IMR-90 (cell line): ENCODE measurements at regions not wholly inside any gene's neighbourhood (a gene's known extent, or its start where the extent isn't known, plus 50 kb on each side); places are given as distances from the start of the nearest gene placed in this dataset.

Experiments
- ATAC-seq: fragments of 200-7000 bp; cut with Tn5 transposase; 2 replicates; pipeline ENCODE4 v1.9.1; 2020; ENCODE audit warnings: low read depth, mild to moderate bottlenecking, moderate library complexity
- BruUV-seq: library from RNA; stranded (reverse); fragments of 400-500 nt; replicated peaks from 2 replicates; lab custom pipeline; 2021; lab: Mats Ljungman, UMichigan
- CTCF ChIA-PET: fragments of 300-600 bp; formaldehyde crosslinking; extraction: SDS; loops from one replicate; lab custom pipeline; 2021; ENCODE audit warnings: antibody characterized with exemption; lab: Yijun Ruan, JAX
- POLR2A ChIA-PET: fragments of 300-600 bp; sonication (Branson Sonifier 250); formaldehyde crosslinking; loops from one replicate; lab custom pipeline; 2022; ENCODE audit warnings: antibody characterized with exemption; ENCODE audit not compliant: unreplicated experiment; lab: Charles Lee
- DNase-seq: peaks from one replicate; pipeline ENCODE4 v3.0.0; 2013
- H2AFZ ChIP-seq: replicated peaks from 2 replicates; pipeline ENCODE3; 2013; ENCODE audit warnings: low read length, mild to moderate bottlenecking; ENCODE audit not compliant: poor library complexity
- H2AK5ac ChIP-seq: 2 replicates; pipeline ENCODE4 v1.6.1; 2013; ENCODE audit warnings: low read depth, low read length, inconsistent platforms
- H2AK9ac ChIP-seq: replicated peaks from 2 replicates; pipeline ENCODE3; 2013; ENCODE audit warnings: mild to moderate bottlenecking, low read depth, low read length, moderate library complexity; ENCODE audit not compliant: poor library complexity
- H2BK120ac ChIP-seq: 2 replicates; pipeline ENCODE4 v1.6.1; 2013; ENCODE audit warnings: low read depth, low read length, inconsistent platforms
- H2BK15ac ChIP-seq: 3 replicates; pipeline ENCODE4 v1.6.1; 2013; ENCODE audit warnings: low read depth, low read length, inconsistent platforms
- H2BK20ac ChIP-seq: 2 replicates; pipeline ENCODE4 v1.6.1; 2013; ENCODE audit warnings: low read depth, mild to moderate bottlenecking, inconsistent platforms, low read length, moderate library complexity
- H2BK5ac ChIP-seq: 2 replicates; pipeline ENCODE4 v1.6.1; 2013; ENCODE audit warnings: mild to moderate bottlenecking, low read depth, low read length, inconsistent platforms; ENCODE audit not compliant: poor library complexity, severe bottlenecking
- H3K14ac ChIP-seq: replicated peaks from 2 replicates; pipeline ENCODE4 v1.6.1; 2013; ENCODE audit warnings: low read depth, low read length, inconsistent platforms
- H3K18ac ChIP-seq: 2 replicates; pipeline ENCODE4 v1.6.1; 2013; ENCODE audit warnings: low read depth, low read length, control low read depth
- H3K23ac ChIP-seq: 2 replicates; pipeline ENCODE4 v1.6.1; 2013; ENCODE audit warnings: low read depth, low read length, inconsistent platforms
- H3K27ac ChIP-seq: 2 replicates; pipeline ENCODE4 v1.5.1; 2013; ENCODE audit warnings: mild to moderate bottlenecking, control low read depth, low read length; ENCODE audit not compliant: insufficient read depth
- H3K27me3 ChIP-seq: 2 replicates; pipeline ENCODE4 v1.6.1; 2013; ENCODE audit warnings: low read length; ENCODE audit not compliant: control insufficient read depth, insufficient read depth
- H3K36me3 ChIP-seq: 2 replicates; pipeline ENCODE4 v1.6.1; 2013; ENCODE audit warnings: low read length, mixed read lengths; ENCODE audit not compliant: control insufficient read depth, insufficient read depth
- H3K4ac ChIP-seq: 2 replicates; pipeline ENCODE4 v1.6.1; 2013; ENCODE audit warnings: low read depth, low read length, inconsistent platforms
- H3K4me1 ChIP-seq: 2 replicates; pipeline ENCODE4 v1.6.1; 2013; ENCODE audit warnings: low read length, mixed read lengths; ENCODE audit not compliant: control insufficient read depth, insufficient read depth
- H3K4me2 ChIP-seq: 2 replicates; pipeline ENCODE4 v1.6.1; 2013; ENCODE audit warnings: low read depth, mild to moderate bottlenecking, control low read depth, low read length, moderate library complexity
- H3K4me3 ChIP-seq: 2 replicates; pipeline ENCODE4 v1.5.1; 2013; ENCODE audit warnings: low read depth, mild to moderate bottlenecking, control low read depth, low read length, moderate library complexity; ENCODE audit not compliant: insufficient read depth
- H3K56ac ChIP-seq: 2 replicates; pipeline ENCODE4 v1.6.1; 2013; ENCODE audit warnings: low read length, inconsistent platforms; ENCODE audit not compliant: insufficient read depth; ENCODE audit errors: extremely low read depth
- H3K79me1 ChIP-seq, 2 experiments: 2 replicates each; pipeline ENCODE4 v1.6.1; 2013; ENCODE audit warnings: low read length in 2 of 2, inconsistent platforms in 1 of 2, low read depth in 1 of 2
- H3K9ac ChIP-seq: 2 replicates; pipeline ENCODE4 v1.6.1; 2013; ENCODE audit warnings: low read depth, low read length, control low read depth
- H3K9me1 ChIP-seq: 2 replicates; pipeline ENCODE4 v1.6.1; 2013; ENCODE audit warnings: low read length, inconsistent platforms; ENCODE audit not compliant: insufficient read depth
- H3K9me3 ChIP-seq: 2 replicates; pipeline ENCODE4 v1.6.1; 2013; ENCODE audit warnings: low read length; ENCODE audit not compliant: control insufficient read depth, insufficient read depth
- H4K20me1 ChIP-seq: 2 replicates; pipeline ENCODE4 v1.6.1; 2013; ENCODE audit warnings: low read length, inconsistent platforms; ENCODE audit not compliant: insufficient read depth
- H4K5ac ChIP-seq: 2 replicates; pipeline ENCODE4 v1.6.1; 2013; ENCODE audit warnings: mild to moderate bottlenecking, low read depth, low read length, control low read depth
- H4K8ac ChIP-seq, 2 experiments: 2 replicates each; pipeline ENCODE4 v1.6.1; 2013; ENCODE audit warnings: low read depth in 2 of 2, low read length in 2 of 2, control low read depth in 1 of 2, inconsistent platforms in 1 of 2
- H4K91ac ChIP-seq: 2 replicates; pipeline ENCODE4 v1.6.1; 2013; ENCODE audit warnings: low read depth, low read length, inconsistent platforms; ENCODE audit not compliant: insufficient read depth
- BHLHE40 ChIP-seq: fragments of 150-350 bp; IDR thresholded peaks from 2 replicates; pipeline ENCODE4 v1.6.1; 2016; ENCODE audit warnings: mild to moderate bottlenecking, low read depth, low read length
- CEBPB ChIP-seq: IDR thresholded peaks from 2 replicates; pipeline ENCODE4 v1.6.1; 2012; ENCODE audit warnings: low read depth, low read length, improper control_type of control experiment
- CHD1 ChIP-seq: IDR thresholded peaks from 2 replicates; pipeline ENCODE4 v1.6.1; 2012; ENCODE audit warnings: low read depth, low read length, improper control_type of control experiment
- ELK1 ChIP-seq: fragments of 150-350 bp; IDR thresholded peaks from 2 replicates; pipeline ENCODE4 v1.6.1; 2016; ENCODE audit warnings: low read depth, mild to moderate bottlenecking, low read length, moderate library complexity, borderline replicate concordance
- FOS ChIP-seq: fragments of 150-350 bp; IDR thresholded peaks from 2 replicates; pipeline ENCODE4 v1.6.1; 2016; ENCODE audit warnings: low read depth, low read length
- MAFK ChIP-seq: IDR thresholded peaks from 2 replicates; pipeline ENCODE4 v1.6.1; 2012; ENCODE audit warnings: low read depth, low read length, improper control_type of control experiment
- MAZ ChIP-seq: IDR thresholded peaks from 2 replicates; pipeline ENCODE4 v1.6.1; 2012; ENCODE audit warnings: low read depth, mild to moderate bottlenecking, low read length, improper control_type of control experiment, moderate library complexity, borderline replicate concordance
- MXI1 ChIP-seq: IDR thresholded peaks from 2 replicates; pipeline ENCODE4 v1.6.1; 2012; ENCODE audit warnings: low read depth, mild to moderate bottlenecking, low read length, moderate library complexity, borderline replicate concordance
- NFE2L2 ChIP-seq: fragments of 150-350 bp; IDR thresholded peaks from 2 replicates; pipeline ENCODE4 v1.6.1; 2016; ENCODE audit warnings: low read depth, mild to moderate bottlenecking, low read length
- POLR2A ChIP-seq: IDR thresholded peaks from 2 replicates; pipeline ENCODE4 v1.6.1; 2012; ENCODE audit warnings: mild to moderate bottlenecking, low read depth, low read length
- RAD21 ChIP-seq: IDR thresholded peaks from 2 replicates; pipeline ENCODE4 v1.6.1; 2012; ENCODE audit warnings: low read length, improper control_type of control experiment
- RCOR1 ChIP-seq: IDR thresholded peaks from 2 replicates; pipeline ENCODE4 v1.6.1; 2012; ENCODE audit warnings: mild to moderate bottlenecking, low read length, improper control_type of control experiment; ENCODE audit not compliant: insufficient replicate concordance
- RFX5 ChIP-seq: IDR thresholded peaks from 2 replicates; pipeline ENCODE4 v1.8.0; 2012; ENCODE audit warnings: low read depth, mild to moderate bottlenecking, low read length, moderate library complexity
- SMC3 ChIP-seq: fragments of 150-350 bp; IDR thresholded peaks from 2 replicates; pipeline ENCODE4 v1.6.1; 2016; ENCODE audit warnings: low read depth, mild to moderate bottlenecking, antibody characterized with exemption, low read length, moderate library complexity
- WGBS, 2 experiments: methylation state at CpG; one replicate each; pipeline versions ENCODE4 v1.1.5 to v1.1.7; 2013; ENCODE audit warnings: missing lambda C conversion rate in 2 of 2; ENCODE audit not compliant: insufficient read length in 1 of 2; ENCODE audit errors: extremely low coverage in 2 of 2; 5-methylcytosine and 5-hydroxymethylcytosine counted together
- dilution Hi-C: fragments of 300-500 bp; cut with HindIII; formaldehyde crosslinking; loops from one replicate; pipeline ENCODE4 v1.14.3; 2018; ENCODE audit warnings: low sequenced_read_pairs; ENCODE audit not compliant: unreplicated experiment
- in situ Hi-C: fragments of 300-500 bp; cut with MboI; formaldehyde crosslinking; loops from 3 replicates; pipeline ENCODE4 v1.14.3; 2019; ENCODE audit warnings: low sequenced_read_pairs, inconsistent platforms, mixed read lengths
- intact Hi-C: fragments of 100-400 bp; cut with micrococcal nuclease; formaldehyde crosslinking; loops from 2 replicates; pipeline ENCODE4 v1.10.0; 2022
- TF ChIP-seq, protein P1 (sequence below): conservative IDR thresholded peaks from 2 replicates; pipeline ENCODE4 v1.5.1; 2012; ENCODE audit warnings: mild to moderate bottlenecking, low read depth, low read length, improper control_type of control experiment
- TF ChIP-seq, protein P2 (sequence below): fragments of 150-350 bp; IDR thresholded peaks from 2 replicates; pipeline ENCODE4 v1.6.1; 2017; ENCODE audit warnings: mild to moderate bottlenecking, antibody characterized with exemption, low read length, low read depth

DNA sequence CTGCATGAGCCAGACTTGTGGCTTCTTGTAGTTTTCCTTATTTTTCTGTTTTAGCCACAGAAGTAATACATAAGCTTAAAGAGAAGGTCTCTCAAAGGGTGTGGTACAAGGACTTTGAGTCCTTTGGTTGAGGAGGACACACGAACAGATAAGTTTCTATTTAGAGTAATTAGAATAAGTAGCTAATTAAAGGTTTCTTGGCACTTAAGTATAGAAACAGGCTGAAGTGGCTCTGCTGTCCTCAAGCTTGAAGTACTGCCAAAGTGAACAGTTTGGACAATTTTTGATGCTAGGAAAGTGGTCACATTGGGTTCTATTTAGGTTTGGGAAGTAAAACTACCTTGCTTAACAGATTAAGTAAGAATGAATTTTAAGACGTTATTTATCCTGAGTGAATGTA lies 278.3 kb upstream of the MPDZ start:
- H4K20me1 ChIP-seq, result no peaks in the 10 kb centered on the region
- no peak overlapping the region for H3K56ac ChIP-seq
- intact Hi-C loops, result no loop called here
- H2AK5ac ChIP-seq, result no peak overlapping the region
- H3K9me1 ChIP-seq, result no peaks in the 10 kb centered on the region
- no peak overlapping the region for H4K91ac ChIP-seq
- no peak for DNase-seq
- H2BK20ac ChIP-seq, result no peak overlapping the region
- H4K5ac ChIP-seq, result no peak overlapping the region
- BruUV-seq, result no TSS peak
- H2AFZ ChIP-seq, result no peak overlapping the region
- H2AK9ac ChIP-seq, result no peak overlapping the region
- no peak overlapping the region for H3K4me2 ChIP-seq
- 29% methylated on average over 1 of the region's 2 CpGs; no CpG with 5 or more reads in 1 of the 2 experiments for WGBS, 2 experiments
- no peak overlapping the region for H4K8ac ChIP-seq
- POLR2A ChIA-PET, result no interaction called here
- no peak overlapping the region for H2BK15ac ChIP-seq
- no peak for ATAC-seq
- H3K27me3 ChIP-seq, result no peaks in the 10 kb centered on the region
- no peak overlapping the region for H3K14ac ChIP-seq
- H3K36me3 ChIP-seq, result no peaks in the 10 kb centered on the region
- H3K4me3 ChIP-seq, result no peak overlapping the region
- H3K18ac ChIP-seq, result no peak overlapping the region
- CTCF ChIA-PET, result no interaction called here
- H2BK120ac ChIP-seq, result no peak overlapping the region
- H3K4ac ChIP-seq, result no peak overlapping the region
- H3K27ac ChIP-seq, result no peak overlapping the region
- H3K79me1 ChIP-seq, result no peaks in the 10 kb centered on the region
- no peak overlapping the region for H2BK5ac ChIP-seq
- dilution Hi-C loops, result no loop called here
- no peak overlapping the region for H3K23ac ChIP-seq
- H3K9ac ChIP-seq, result no peak overlapping the region
- in situ Hi-C loops, result no loop called here
- TF ChIP-seq RFX5, result no peak
- TF ChIP-seq BHLHE40, result no peak
- TF ChIP-seq RAD21, result no peak
- no peak for TF ChIP-seq MAZ
- TF ChIP-seq SMC3, result no peak
- TF ChIP-seq, protein P1, sequence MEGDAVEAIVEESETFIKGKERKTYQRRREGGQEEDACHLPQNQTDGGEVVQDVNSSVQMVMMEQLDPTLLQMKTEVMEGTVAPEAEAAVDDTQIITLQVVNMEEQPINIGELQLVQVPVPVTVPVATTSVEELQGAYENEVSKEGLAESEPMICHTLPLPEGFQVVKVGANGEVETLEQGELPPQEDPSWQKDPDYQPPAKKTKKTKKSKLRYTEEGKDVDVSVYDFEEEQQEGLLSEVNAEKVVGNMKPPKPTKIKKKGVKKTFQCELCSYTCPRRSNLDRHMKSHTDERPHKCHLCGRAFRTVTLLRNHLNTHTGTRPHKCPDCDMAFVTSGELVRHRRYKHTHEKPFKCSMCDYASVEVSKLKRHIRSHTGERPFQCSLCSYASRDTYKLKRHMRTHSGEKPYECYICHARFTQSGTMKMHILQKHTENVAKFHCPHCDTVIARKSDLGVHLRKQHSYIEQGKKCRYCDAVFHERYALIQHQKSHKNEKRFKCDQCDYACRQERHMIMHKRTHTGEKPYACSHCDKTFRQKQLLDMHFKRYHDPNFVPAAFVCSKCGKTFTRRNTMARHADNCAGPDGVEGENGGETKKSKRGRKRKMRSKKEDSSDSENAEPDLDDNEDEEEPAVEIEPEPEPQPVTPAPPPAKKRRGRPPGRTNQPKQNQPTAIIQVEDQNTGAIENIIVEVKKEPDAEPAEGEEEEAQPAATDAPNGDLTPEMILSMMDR, result no peak
- TF ChIP-seq POLR2A, result no peak
- TF ChIP-seq, protein P2, sequence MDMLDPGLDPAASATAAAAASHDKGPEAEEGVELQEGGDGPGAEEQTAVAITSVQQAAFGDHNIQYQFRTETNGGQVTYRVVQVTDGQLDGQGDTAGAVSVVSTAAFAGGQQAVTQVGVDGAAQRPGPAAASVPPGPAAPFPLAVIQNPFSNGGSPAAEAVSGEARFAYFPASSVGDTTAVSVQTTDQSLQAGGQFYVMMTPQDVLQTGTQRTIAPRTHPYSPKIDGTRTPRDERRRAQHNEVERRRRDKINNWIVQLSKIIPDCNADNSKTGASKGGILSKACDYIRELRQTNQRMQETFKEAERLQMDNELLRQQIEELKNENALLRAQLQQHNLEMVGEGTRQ, result no peak
- TF ChIP-seq MXI1, result no peak
- TF ChIP-seq NFE2L2, result no peak
- no peak for TF ChIP-seq RCOR1
- TF ChIP-seq MAFK, result no peak
- no peak for TF ChIP-seq CEBPB
- TF ChIP-seq ELK1, result no peak
- no peak for TF ChIP-seq FOS
- TF ChIP-seq CHD1, result no peak
- no peaks in the 10 kb centered on the region for H3K9me3 ChIP-seq
- H3K4me1 ChIP-seq, result no peaks in the 10 kb centered on the region
